NT2/D1 (cell line): ENCODE measurements at regions not wholly inside any gene's neighbourhood (a gene's known extent, or its start where the extent isn't known, plus 50 kb on each side); places are given as distances from the start of the nearest gene placed in this dataset.

Experiments used
- YY1 ChIP-seq: IDR thresholded peaks from 2 replicates; pipeline ENCODE4 v1.6.1; 2011; ENCODE audit not compliant: insufficient read length, insufficient read depth
- ZNF274 ChIP-seq: IDR thresholded peaks from 2 replicates; pipeline ENCODE4 v1.6.1; 2011; ENCODE audit warnings: mild to moderate bottlenecking, low read depth, low read length

DNA sequence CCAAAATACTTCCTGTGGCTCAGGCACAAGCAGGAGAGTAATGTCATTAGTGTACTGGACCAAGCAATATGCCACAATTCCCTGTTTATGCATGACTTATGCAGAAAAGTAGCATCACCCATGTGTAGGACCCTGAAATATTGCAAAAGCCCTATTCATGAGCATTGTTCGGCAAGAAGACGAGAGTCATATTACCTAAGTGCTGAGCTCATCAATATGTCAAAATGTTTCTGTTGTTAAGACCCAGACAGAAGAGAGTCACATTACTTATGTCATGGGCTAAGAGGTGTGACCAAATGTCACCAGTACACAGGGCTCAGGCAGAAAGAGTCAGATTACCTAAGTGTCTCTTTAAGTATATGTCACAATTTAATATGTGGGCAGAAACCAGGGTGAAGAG, 1172.6 kb upstream of the AMELY start:
- TF ChIP-seq ZNF274 (no peak), YY1 (no peak)
